ENCODE measurements at regions not wholly inside any gene's neighbourhood (a gene's known extent, or its start where the extent isn't known, plus 50 kb on each side); places are given as distances from the start of the nearest gene placed in this dataset.

- Histone ChIP-seq H3K36me3 (replicated peaks in 1 of 2; ENCODE audit: control insufficient read depth in 1 of 2, insufficient read depth in 2 of 2, low read length in 2 of 2) (no peaks in the 10 kb centered on the region), H3K4me2 (replicated peaks; ENCODE audit: extremely low read depth, low read length, poor library complexity, severe bottlenecking) (no peak overlapping the region), H3K27me3 (ENCODE audit: control insufficient read depth in 2 of 2, insufficient read depth in 2 of 2, low read length in 2 of 2) (no peaks in the 10 kb centered on the region), H3K9ac (ENCODE audit: insufficient read depth, low read length, poor library complexity, severe bottlenecking) (no peak overlapping the region), H4K20me1 (ENCODE audit: insufficient read depth, low read length) (no peaks in the 10 kb centered on the region), H3K79me2 (ENCODE audit: insufficient read depth, low read length) (no peaks in the 10 kb centered on the region), H3K4me1 (ENCODE audit: control insufficient read depth in 1 of 2, insufficient read depth in 2 of 2, low read length in 2 of 2) (no peaks in the 10 kb centered on the region), H3K9me3 (replicated peaks in 1 of 2; ENCODE audit: control insufficient read depth in 1 of 2, insufficient read depth in 1 of 2, low read length in 2 of 2) (no peaks in the 10 kb centered on the region), H3K4me3 (replicated peaks in 1 of 3; ENCODE audit: low read depth in 2 of 3, low read length in 3 of 3) (no peak overlapping the region), H2AFZ (ENCODE audit: insufficient read depth, low read depth, low read length, poor library complexity, severe bottlenecking) (no peak overlapping the region), H3K27ac (ENCODE audit: low read depth in 1 of 2, low read length in 2 of 2) (no peak overlapping the region)
- Mint-ChIP-seq H3K36me3 (no peaks in the 10 kb centered on the region), H3K4me3 (no peak overlapping the region), H3K9me3 (peaks cover 0 to 4% (median under 1%) of the 10 kb centered on the region in 7 donors), H3K4me1 (no peaks in the 10 kb centered on the region), H3K27me3 (ENCODE audit: low read depth in 3 of 3) (peaks cover 0 to 2% (median 0%) of the 10 kb centered on the region in 3 donors), H3K27ac (no peak overlapping the region)
- intact Hi-C loops (cut with micrococcal nuclease), result no loop called here
- 100% methylated on average over 3 of the region's 5 CpGs for whole genome bisulfite sequencing (ENCODE audit: insufficient coverage)
- no peak for DNase-seq
- no peak for TF ChIP-seq CTCF (IDR thresholded peaks at IDR 0.05)
Measured at GRCh38 chr7:41272664-41273063, 430.2 kb downstream of the INHBA start.

- Histone ChIP-seq H3K4me2 (replicated peaks; ENCODE audit: extremely low read depth, low read length, poor library complexity, severe bottlenecking) (no peak overlapping the region), H3K4me3 (replicated peaks in 1 of 3; ENCODE audit: low read depth in 2 of 3, low read length in 3 of 3) (no peak overlapping the region), H3K4me1 (ENCODE audit: control insufficient read depth in 1 of 2, insufficient read depth in 2 of 2, low read length in 2 of 2) (no peaks in the 10 kb centered on the region), H3K27me3 (ENCODE audit: control insufficient read depth in 2 of 2, insufficient read depth in 2 of 2, low read length in 2 of 2) (no peaks in the 10 kb centered on the region), H2AFZ (ENCODE audit: insufficient read depth, low read depth, low read length, poor library complexity, severe bottlenecking) (no peak overlapping the region), H3K79me2 (ENCODE audit: insufficient read depth, low read length) (no peaks in the 10 kb centered on the region), H3K36me3 (replicated peaks in 1 of 2; ENCODE audit: control insufficient read depth in 1 of 2, insufficient read depth in 2 of 2, low read length in 2 of 2) (no peaks in the 10 kb centered on the region), H3K9me3 (replicated peaks in 1 of 2; ENCODE audit: control insufficient read depth in 1 of 2, insufficient read depth in 1 of 2, low read length in 2 of 2) (no peaks in the 10 kb centered on the region), H4K20me1 (ENCODE audit: insufficient read depth, low read length) (no peaks in the 10 kb centered on the region), H3K27ac (ENCODE audit: low read depth in 1 of 2, low read length in 2 of 2) (no peak overlapping the region), H3K9ac (ENCODE audit: insufficient read depth, low read length, poor library complexity, severe bottlenecking) (no peak overlapping the region)
- no peaks in the 10 kb centered on the region for H3K4me1 Mint-ChIP-seq
- no peak for TF ChIP-seq CTCF (IDR thresholded peaks at IDR 0.05)
- peaks cover 0 to 2% (median 0%) of the 10 kb centered on the region in 3 donors for H3K27me3 Mint-ChIP-seq (ENCODE audit: low read depth in 3 of 3)
- intact Hi-C loops (cut with micrococcal nuclease), result no loop called here
- H3K36me3 Mint-ChIP-seq, result no peaks in the 10 kb centered on the region
- DNase-seq, result no peak
- no peak overlapping the region for H3K4me3 Mint-ChIP-seq
- peaks cover 0 to 4% (median 0%) of the 10 kb centered on the region in 7 donors for H3K9me3 Mint-ChIP-seq
- WGBS (ENCODE audit: insufficient coverage), result no CpG with 5 or more reads among the region's 2 CpGs
- no peak overlapping the region for H3K27ac Mint-ChIP-seq
Measured at GRCh38 chr7:41268878-41269277, 434.0 kb downstream of the INHBA start.

Measured in CD14-positive monocyte (primary cell).